Testis (tissue), 2 donors: ENCODE measurements at regions not wholly inside any gene's neighbourhood (a gene's known extent, or its start where the extent isn't known, plus 50 kb on each side); places are given as distances from the start of the nearest gene placed in this dataset.

Experiments
- DNase-seq: peaks from one replicate; pipeline ENCODE4 v3.0.0-alpha.2; 2019
- H3K27ac ChIP-seq, 2 donors: fragments of 200-600 bp; sonication (generic); one replicate each; pipeline ENCODE4 v1.5.1; 2019
- H3K27me3 ChIP-seq: fragments of 200-600 bp; sonication (generic); one replicate; pipeline ENCODE4 v1.5.1; 2019
- H3K36me3 ChIP-seq: fragments of 200-600 bp; sonication (generic); one replicate; pipeline ENCODE4 v1.5.1; 2017; ENCODE audit warnings: low read depth; ENCODE audit errors: missing control alignments
- H3K4me1 ChIP-seq: fragments of 200-600 bp; sonication (generic); one replicate; pipeline ENCODE4 v1.5.1; 2019
- H3K4me3 ChIP-seq, 2 donors: fragments of 200-600 bp; sonication (generic); one replicate each; pipeline ENCODE4 v1.5.1; 2017 to 2019
- H3K9me3 ChIP-seq: fragments of 200-600 bp; sonication (generic); one replicate; pipeline ENCODE4 v1.5.1; 2017
- POLR2A ChIP-seq: fragments of 450-650 bp; IDR thresholded peaks from one replicate; pipeline ENCODE4 v1.6.1; 2017; ENCODE audit warnings: antibody characterized with exemption, mild to moderate bottlenecking, moderate library complexity
- WGBS, 2 donors: methylation state at CpG; one replicate each; pipeline ENCODE4 v1.1.5; 2018; 5-methylcytosine and 5-hydroxymethylcytosine counted together
- intact Hi-C: fragments of 100-400 bp; cut with DNase I; formaldehyde crosslinking; loops from one replicate; pipeline ENCODE4 v1.15.1; 2023; ENCODE audit warnings: low total_unique reads
- small RNA-seq, 2 donors: library from RNA; depleted of rRNA; stranded (forward); fragments of <200 nt; gene quantifications; one replicate each; pipeline ENCODE3, GENCODE V24; 2016
- TF ChIP-seq, protein P1 (sequence below), 3 experiments: fragments of 450-650 bp in 2 of 3; fragments of 200-600 bp in 1 of 3; sonication (generic) in 1 of 3; IDR thresholded peaks; one replicate each; pipeline ENCODE4 v1.5.1; 2016 to 2019; ENCODE audit warnings: antibody characterized with exemption in 3 of 3, mild to moderate bottlenecking in 2 of 3, moderate library complexity in 1 of 3

DNA sequence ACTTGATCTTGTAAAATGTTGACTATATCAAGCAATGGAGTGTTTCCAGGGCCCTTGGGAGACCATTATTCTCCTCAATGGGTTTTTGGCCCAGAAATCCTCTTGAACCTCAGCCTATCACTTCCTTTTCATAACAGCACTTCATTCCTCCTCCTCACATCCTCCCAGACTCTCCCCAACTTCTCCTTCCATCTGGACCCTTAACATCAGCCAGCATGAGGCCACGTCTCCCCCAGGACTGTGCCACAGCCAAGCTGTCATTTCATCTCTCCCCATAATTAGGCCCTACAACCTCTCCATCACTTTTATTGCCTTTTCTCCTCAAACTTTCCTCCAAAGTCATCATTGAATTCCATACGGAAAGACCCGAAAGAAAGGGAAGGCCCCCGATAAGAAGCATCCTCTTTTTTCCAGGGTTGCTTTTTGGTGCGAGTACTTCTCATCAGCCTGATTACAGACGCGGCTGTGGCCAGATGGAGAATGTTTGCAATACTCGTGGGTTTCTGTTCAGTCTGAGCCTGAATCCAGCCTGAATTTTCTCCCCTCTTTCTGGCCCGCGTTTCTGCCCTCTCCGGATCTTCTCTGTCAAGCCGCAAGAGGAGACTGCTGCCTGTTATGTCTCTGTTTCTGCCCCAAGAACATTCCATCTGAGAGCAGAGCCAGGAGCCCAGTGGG, 52.7 kb upstream of the SLC25A33 start:
- Histone ChIP-seq H3K4me1 (peaks cover 5% of the 10 kb centered on the region), H3K9me3 (no peaks in the 10 kb centered on the region), H3K27ac (no peak overlapping the region), H3K36me3 (no peaks in the 10 kb centered on the region), H3K4me3 (no peak overlapping the region), H3K27me3 (no peaks in the 10 kb centered on the region)
- no peak for DNase-seq
- intact Hi-C loops: no loop called here
- TF ChIP-seq POLR2A: no peak
- TF ChIP-seq, protein P1, sequence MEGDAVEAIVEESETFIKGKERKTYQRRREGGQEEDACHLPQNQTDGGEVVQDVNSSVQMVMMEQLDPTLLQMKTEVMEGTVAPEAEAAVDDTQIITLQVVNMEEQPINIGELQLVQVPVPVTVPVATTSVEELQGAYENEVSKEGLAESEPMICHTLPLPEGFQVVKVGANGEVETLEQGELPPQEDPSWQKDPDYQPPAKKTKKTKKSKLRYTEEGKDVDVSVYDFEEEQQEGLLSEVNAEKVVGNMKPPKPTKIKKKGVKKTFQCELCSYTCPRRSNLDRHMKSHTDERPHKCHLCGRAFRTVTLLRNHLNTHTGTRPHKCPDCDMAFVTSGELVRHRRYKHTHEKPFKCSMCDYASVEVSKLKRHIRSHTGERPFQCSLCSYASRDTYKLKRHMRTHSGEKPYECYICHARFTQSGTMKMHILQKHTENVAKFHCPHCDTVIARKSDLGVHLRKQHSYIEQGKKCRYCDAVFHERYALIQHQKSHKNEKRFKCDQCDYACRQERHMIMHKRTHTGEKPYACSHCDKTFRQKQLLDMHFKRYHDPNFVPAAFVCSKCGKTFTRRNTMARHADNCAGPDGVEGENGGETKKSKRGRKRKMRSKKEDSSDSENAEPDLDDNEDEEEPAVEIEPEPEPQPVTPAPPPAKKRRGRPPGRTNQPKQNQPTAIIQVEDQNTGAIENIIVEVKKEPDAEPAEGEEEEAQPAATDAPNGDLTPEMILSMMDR (IDR thresholded peaks at IDR 0.05): no peak
- 67 to 78% methylated on average over 12 of the region's 12 CpGs for WGBS, 2 donors

Small RNAs in the stretch of these regions (small RNA-seq; reads per million reads assigned to genes)
- 0 reads per million in 2 donors for gene RNA5SP40
